Neural crest cell (in vitro differentiated cells): ENCODE measurements at regions not wholly inside any gene's neighbourhood (a gene's known extent, or its start where the extent isn't known, plus 50 kb on each side); places are given as distances from the start of the nearest gene placed in this dataset.
A peak's percentile ranks its signal among the peaks of the same experiment; 100 is the strongest.

Experiments used
- DNase-seq: peaks from one replicate; pipeline ENCODE4 v3.0.0; 2021; ENCODE audit warnings: low read depth, mixed read lengths, low spot score
- H3K27ac Mint-ChIP-seq: one replicate; pipeline ENCODE4 v1.8.0; 2021; ENCODE audit warnings: mild to moderate bottlenecking, mixed read lengths; ENCODE audit not compliant: unreplicated experiment
- H3K27me3 Mint-ChIP-seq: 2 replicates; pipeline ENCODE4 v1.8.0; 2021; ENCODE audit warnings: low read depth, mild to moderate bottlenecking, mixed read lengths
- H3K36me3 Mint-ChIP-seq: 2 replicates; pipeline ENCODE4 v1.8.0; 2021; ENCODE audit warnings: low read depth, mild to moderate bottlenecking, mixed read lengths
- H3K4me1 Mint-ChIP-seq: 2 replicates; pipeline ENCODE4 v1.8.0; 2021; ENCODE audit warnings: mixed read lengths
- H3K4me3 Mint-ChIP-seq: one replicate; pipeline ENCODE4 v1.8.0; 2021; ENCODE audit warnings: mild to moderate bottlenecking, mixed read lengths
- H3K9me3 Mint-ChIP-seq: 2 replicates; pipeline ENCODE4 v1.8.0; 2021; ENCODE audit warnings: mixed read lengths
- TF ChIP-seq, protein P1 (sequence below): fragments of 200-600 bp; sonication (generic); conservative IDR thresholded peaks from 2 replicates; pipeline ENCODE4 v1.5.0; 2021; ENCODE audit warnings: antibody characterized with exemption, mild to moderate bottlenecking

DNA sequence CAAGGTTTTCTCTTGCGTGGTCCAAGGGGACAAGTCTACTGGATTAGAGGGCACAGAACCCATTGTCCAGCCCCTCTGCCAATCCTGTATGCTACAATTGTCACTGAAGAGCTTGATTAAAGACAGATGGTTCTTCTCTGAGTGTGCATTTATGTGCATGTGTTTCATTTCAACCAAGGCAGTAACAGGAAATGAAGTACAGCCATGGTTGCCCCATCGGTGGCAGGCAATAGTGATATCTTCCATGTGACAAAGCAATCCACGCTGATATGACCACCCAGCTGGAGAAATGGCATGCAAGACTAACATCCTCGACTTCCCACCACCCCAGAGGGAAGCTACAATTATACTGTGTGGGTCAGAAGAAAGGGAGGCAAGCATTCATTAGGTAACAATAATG lies 85.5 kb downstream of the UNC5CL start:
- Mint-ChIP-seq H3K4me1 (peaks cover 11% of the 10 kb centered on the region), H3K9me3 (no peaks in the 10 kb centered on the region), H3K36me3 (no peaks in the 10 kb centered on the region), H3K27ac (no peak overlapping the region), H3K4me3 (no peak overlapping the region), H3K27me3 (peaks cover 2% of the 10 kb centered on the region)
- DNase-seq, result no peak
- TF ChIP-seq, protein P1, sequence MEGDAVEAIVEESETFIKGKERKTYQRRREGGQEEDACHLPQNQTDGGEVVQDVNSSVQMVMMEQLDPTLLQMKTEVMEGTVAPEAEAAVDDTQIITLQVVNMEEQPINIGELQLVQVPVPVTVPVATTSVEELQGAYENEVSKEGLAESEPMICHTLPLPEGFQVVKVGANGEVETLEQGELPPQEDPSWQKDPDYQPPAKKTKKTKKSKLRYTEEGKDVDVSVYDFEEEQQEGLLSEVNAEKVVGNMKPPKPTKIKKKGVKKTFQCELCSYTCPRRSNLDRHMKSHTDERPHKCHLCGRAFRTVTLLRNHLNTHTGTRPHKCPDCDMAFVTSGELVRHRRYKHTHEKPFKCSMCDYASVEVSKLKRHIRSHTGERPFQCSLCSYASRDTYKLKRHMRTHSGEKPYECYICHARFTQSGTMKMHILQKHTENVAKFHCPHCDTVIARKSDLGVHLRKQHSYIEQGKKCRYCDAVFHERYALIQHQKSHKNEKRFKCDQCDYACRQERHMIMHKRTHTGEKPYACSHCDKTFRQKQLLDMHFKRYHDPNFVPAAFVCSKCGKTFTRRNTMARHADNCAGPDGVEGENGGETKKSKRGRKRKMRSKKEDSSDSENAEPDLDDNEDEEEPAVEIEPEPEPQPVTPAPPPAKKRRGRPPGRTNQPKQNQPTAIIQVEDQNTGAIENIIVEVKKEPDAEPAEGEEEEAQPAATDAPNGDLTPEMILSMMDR, result no peak

DNA sequence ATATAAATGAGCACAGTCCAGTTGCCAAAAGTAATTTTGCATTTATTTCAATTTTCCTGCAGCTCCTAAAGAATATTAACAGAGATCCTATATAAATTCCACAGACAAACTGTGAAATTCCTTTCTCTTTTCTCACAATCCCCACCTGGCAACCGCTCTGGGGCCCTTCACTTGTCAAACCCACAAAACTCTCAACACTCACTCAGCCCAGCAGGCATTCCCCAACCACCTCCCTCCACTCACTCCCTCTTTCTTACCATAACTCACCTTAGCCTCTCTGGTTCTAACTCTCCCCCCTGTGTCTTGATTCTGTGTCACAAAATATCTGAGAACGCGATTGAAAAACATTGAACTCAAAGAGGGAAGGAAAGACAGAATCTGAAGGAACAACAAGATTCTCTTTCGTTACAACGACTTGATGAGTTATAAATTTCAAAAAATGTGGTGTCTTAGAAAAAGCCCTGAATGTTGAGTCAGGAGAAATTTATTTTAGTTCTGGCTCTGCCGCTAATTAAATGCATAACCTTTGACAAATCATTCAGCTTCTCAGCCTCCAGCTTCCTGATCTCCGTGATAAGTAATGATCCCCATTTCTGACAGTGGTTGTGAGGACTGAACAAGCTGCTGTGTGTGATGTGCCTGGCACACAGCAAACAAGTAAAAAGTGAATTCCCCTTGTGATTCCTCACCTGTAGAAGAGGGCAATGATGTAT lies 87.9 kb downstream of the UNC5CL start:
- no peaks in the 10 kb centered on the region for H3K9me3 Mint-ChIP-seq
- no peaks in the 10 kb centered on the region for H3K27me3 Mint-ChIP-seq
- DNase-seq, result no peak
- peaks cover 11% of the 10 kb centered on the region for H3K4me1 Mint-ChIP-seq
- no peak overlapping the region for H3K4me3 Mint-ChIP-seq
- H3K36me3 Mint-ChIP-seq, result no peaks in the 10 kb centered on the region
- TF ChIP-seq, protein P1, result no peak
- H3K27ac Mint-ChIP-seq, result no peak overlapping the region

DNA sequence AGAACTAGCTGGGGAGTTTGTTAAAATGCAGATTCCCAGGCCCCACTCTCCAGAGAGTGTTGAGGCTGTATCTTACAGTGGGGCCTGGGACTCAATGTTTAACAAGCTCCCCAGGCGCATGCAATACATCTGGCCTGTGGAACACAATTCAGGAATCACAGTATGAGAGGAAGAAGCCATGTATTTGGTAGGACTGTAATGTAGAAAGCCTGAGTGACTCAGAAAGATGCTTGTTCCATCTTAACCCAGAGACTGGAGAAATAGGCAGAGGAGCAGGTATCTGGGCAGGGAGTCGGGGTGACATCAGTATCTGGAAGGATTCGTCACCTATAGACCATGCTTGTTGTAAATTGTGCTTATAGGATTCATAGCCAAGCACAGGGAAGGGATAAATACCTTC lies 90.5 kb downstream of the UNC5CL start:
- no peak for DNase-seq
- no peaks in the 10 kb centered on the region for H3K27me3 Mint-ChIP-seq
- H3K27ac Mint-ChIP-seq, result no peak overlapping the region
- H3K4me3 Mint-ChIP-seq, result no peak overlapping the region
- H3K4me1 Mint-ChIP-seq, result peaks cover 11% of the 10 kb centered on the region
- no peaks in the 10 kb centered on the region for H3K9me3 Mint-ChIP-seq
- TF ChIP-seq, protein P1, result no peak
- H3K36me3 Mint-ChIP-seq, result no peaks in the 10 kb centered on the region

DNA sequence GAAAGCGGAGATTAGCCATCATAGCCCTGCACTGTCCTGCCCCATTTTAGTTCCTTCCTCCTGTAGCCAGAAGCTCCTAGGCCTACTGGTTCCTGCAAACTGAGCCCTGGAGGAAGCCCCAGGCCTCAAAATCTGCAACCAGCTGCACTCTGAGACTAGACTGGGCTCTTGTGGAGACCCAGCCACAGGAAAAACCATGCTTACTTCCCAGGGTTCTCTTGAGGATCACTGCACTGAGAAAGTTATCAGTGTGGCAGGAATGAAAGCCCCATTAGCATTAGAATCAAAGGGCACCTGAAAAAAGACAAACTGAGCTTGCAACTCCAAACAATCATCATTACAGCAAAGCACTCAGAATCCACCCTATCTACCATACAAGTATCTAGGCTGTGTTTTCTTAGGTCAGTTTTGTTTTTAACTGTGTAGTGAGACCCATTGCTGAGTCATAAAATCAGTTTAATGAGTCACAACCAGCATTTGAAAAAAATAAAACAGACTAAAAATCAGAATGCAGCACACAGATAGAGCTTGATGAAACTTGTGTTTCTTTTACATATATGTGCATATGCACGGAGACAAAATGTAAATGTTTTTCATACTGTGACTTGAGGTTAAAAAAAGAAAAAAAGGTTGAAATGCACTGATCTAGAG lies 91.0 kb downstream of the UNC5CL start:
- no peaks in the 10 kb centered on the region for H3K9me3 Mint-ChIP-seq
- no peaks in the 10 kb centered on the region for H3K27me3 Mint-ChIP-seq
- H3K27ac Mint-ChIP-seq, result peak overlapping the region; percentile 30
- peaks cover 11% of the 10 kb centered on the region for H3K4me1 Mint-ChIP-seq
- no peak for DNase-seq
- no peak overlapping the region for H3K4me3 Mint-ChIP-seq
- no peaks in the 10 kb centered on the region for H3K36me3 Mint-ChIP-seq
- TF ChIP-seq, protein P1, result no peak

DNA sequence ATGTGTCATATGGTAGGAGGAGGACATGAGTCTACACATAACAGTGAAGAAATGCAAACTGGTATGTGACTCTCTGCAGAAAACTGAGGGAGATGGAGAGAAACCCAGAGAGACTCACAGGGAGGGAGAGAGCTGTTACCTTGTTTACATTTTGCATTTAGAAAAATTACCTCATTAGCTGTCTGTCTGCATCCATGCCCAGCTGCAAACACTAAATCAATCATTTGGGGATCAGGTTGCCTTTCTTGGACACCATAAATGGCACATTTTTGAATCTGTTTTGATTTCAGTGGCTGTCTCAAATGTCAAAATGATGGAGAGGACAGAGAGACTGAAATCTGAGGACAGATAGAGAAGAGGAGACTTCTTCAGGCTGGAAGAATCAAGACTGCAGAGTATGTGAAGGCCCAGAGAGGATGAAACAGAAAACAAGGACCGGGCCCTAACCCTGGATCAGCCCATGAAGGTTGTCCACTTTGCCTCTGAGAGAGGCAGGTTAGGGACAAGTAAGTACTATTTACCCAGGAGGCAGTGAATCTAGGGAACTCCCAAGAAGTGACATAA lies 92.2 kb downstream of the UNC5CL start:
- Mint-ChIP-seq H3K36me3 (no peaks in the 10 kb centered on the region), H3K9me3 (peaks cover under 1% of the 10 kb centered on the region), H3K4me1 (peaks cover 11% of the 10 kb centered on the region), H3K27ac (no peak overlapping the region), H3K4me3 (no peak overlapping the region), H3K27me3 (no peaks in the 10 kb centered on the region)
- TF ChIP-seq, protein P1, result no peak
- no peak for DNase-seq
